ENCODE measurements at regions not wholly inside any gene's neighbourhood (a gene's known extent, or its start where the extent isn't known, plus 50 kb on each side); places are given as distances from the start of the nearest gene placed in this dataset.
"Not testable (repeated sequence)": the region's sequence is repeated elsewhere in the genome, so short reads cannot be mapped to it uniquely, and the experiment has no call there.

GRCh38 chr1:87969040-87969439 lies 640.4 kb downstream of the LMO4 start:
- no peak for DNase-seq

- DNase-seq: no peak
Observed at GRCh38 chr1:87972811-87973210, 644.1 kb downstream of the LMO4 start.

- DNase-seq: no peak
Observed at GRCh38 chr1:87973896-87974295, 645.2 kb downstream of the LMO4 start.

GRCh38 chr1:87976316-87976715 lies 647.6 kb downstream of the LMO4 start:
- no peak for DNase-seq

GRCh38 chr1:87977145-87977544 lies 648.5 kb downstream of the LMO4 start:
- DNase-seq: no peak

- DNase-seq: no peak
Observed at GRCh38 chr1:87979079-87979478, 650.4 kb downstream of the LMO4 start.

GRCh38 chr1:87980494-87980893 lies 651.8 kb downstream of the LMO4 start:
- no peak for DNase-seq

GRCh38 chr1:87981386-87981785 lies 652.7 kb downstream of the LMO4 start:
- DNase-seq: no peak

GRCh38 chr1:87981810-87982209 lies 653.1 kb downstream of the LMO4 start:
- DNase-seq: no peak

GRCh38 chr1:87983841-87984240 lies 655.2 kb downstream of the LMO4 start:
- DNase-seq: no peak

GRCh38 chr1:87985071-87985470 lies 656.4 kb downstream of the LMO4 start:
- DNase-seq: no peak

GRCh38 chr1:87986130-87986866 lies 657.6 kb downstream of the LMO4 start:
- DNase-seq: no peak

GRCh38 chr1:87989346-87989745 lies 660.7 kb downstream of the LMO4 start:
- DNase-seq: no peak

GRCh38 chr1:87992536-87992935 lies 663.9 kb downstream of the LMO4 start:
- not testable (repeated sequence) for DNase-seq

GRCh38 chr1:87993051-87993450 lies 664.4 kb downstream of the LMO4 start:
- no peak for DNase-seq

- no peak for DNase-seq
Observed at GRCh38 chr1:87999852-88000251, 671.2 kb downstream of the LMO4 start.

GRCh38 chr1:88001460-88001859 lies 672.8 kb downstream of the LMO4 start:
- no peak for DNase-seq

- no peak for DNase-seq
Observed at GRCh38 chr1:88003255-88003654, 674.6 kb downstream of the LMO4 start.

GRCh38 chr1:88009916-88010315 lies 674.2 kb upstream of the PKN2 start:
- DNase-seq: no peak

- DNase-seq: no peak
Observed at GRCh38 chr1:88013485-88013884, 670.6 kb upstream of the PKN2 start.

- no peak for DNase-seq
Observed at GRCh38 chr1:88014131-88014530, 669.9 kb upstream of the PKN2 start.

- DNase-seq: no peak
Observed at GRCh38 chr1:88016947-88017346, 667.1 kb upstream of the PKN2 start.

GRCh38 chr1:88021529-88021928 lies 662.5 kb upstream of the PKN2 start:
- DNase-seq: no peak

- DNase-seq: no peak
Observed at GRCh38 chr1:88022516-88022915, 661.6 kb upstream of the PKN2 start.

GRCh38 chr1:88029142-88029541 lies 654.9 kb upstream of the PKN2 start:
- DNase-seq: no peak

All from activated CD4-positive, CD25-positive, alpha-beta regulatory T cell (primary cell).